ENCODE measurements at regions not wholly inside any gene's neighbourhood (a gene's known extent, or its start where the extent isn't known, plus 50 kb on each side); places are given as distances from the start of the nearest gene placed in this dataset.
A peak's percentile ranks its signal among the peaks of the same experiment; 100 is the strongest.

- DNase-seq, result peak; percentile 93
Measured at GRCh38 chr16:55179852-55180585, 144.0 kb upstream of the IRX6 start.

- no peak for DNase-seq
Measured at GRCh38 chr16:55184052-55184451, 140.0 kb upstream of the IRX6 start.

- no peak for DNase-seq
Measured at GRCh38 chr16:55184619-55185018, 139.4 kb upstream of the IRX6 start.

DNA sequence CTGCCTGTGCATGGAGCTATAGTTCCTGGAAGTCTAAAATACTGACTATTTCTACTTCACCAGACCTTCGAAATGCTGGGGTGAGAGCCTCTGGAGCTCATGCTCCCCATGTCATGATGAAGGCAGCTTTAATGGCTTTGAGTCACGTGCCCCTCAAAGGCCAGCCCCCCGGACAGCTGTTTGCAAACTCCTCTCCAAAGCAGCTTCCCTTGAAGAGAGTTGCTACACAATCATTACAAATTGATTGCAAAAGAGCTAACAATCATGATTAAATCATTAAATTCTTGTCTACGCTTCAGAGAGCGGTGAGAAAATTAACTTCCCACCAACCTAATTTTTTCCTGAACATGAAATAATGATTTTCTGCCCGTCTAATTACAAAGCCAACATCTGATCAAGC is 134.8 kb upstream of the IRX6 start:
- no peak for DNase-seq

DNA sequence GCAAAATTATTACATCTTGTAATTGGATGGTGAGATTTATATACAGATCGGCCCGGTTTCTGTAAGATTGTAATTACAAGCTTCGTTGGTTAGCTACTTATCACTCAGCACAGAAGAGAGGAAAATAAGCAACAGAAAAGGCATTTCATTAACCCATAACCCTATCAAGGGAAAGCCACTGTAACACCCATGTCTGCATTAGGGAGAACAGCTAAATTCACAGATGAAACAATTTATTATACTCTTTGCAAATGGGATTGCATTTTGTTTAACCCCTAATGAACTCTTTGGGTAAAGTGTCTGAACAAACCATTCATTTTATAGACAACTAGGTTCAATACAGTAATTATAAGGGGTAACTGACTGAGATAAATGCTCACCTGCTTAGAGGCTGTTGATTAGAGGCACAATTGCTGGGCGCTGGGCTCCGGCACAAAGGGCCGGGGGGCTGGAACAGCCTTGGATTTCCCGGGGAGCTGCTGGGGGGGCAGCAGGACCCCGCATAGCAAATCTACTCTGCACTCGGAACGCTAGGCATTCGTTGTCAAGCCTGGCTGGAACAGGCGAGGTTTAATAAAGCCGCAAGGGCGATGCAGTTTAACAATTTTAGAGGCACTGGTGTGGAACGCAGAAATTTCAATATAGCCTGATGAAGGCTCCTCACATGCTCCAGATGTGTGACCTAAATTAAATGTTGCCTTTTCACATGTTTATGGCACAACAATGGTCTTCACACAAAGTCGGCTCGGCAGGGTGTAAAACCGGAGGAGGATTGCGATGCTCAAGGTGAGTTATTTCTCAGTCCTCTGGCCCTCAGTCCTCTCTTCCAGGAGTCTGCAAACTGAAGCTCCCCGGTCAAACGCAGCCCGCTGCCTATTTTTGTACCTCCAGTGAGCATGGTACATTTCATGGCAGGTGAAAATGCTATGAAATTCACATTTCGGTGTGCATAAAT is 134.0 kb upstream of the IRX6 start:
- DNase-seq, result peak; percentile 10

GRCh38 chr16:55192734-55193133 is 131.3 kb upstream of the IRX6 start:
- no peak for DNase-seq

DNA sequence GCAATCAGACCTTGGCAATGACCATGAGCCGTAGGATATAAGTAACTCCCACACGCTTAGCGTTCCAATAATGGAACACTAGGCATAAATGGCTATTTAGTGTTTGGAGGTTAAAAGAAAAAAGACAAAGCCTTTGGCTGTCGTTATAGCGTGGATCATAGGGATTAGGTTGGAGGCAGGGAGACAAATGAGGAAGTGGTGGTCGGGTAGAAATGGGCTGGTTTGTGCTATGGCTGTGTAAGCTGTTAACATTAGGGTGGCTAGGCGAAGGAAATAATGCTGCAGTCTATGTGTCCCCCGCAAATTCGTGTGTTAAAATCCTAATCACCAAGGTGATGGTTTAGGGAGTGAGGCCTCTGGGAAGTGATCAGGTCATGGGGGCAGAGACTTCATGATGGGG is 120.4 kb upstream of the IRX6 start:
- no peak for DNase-seq

- DNase-seq, result no peak
Measured at GRCh38 chr16:55204069-55204468, 119.9 kb upstream of the IRX6 start.

DNA sequence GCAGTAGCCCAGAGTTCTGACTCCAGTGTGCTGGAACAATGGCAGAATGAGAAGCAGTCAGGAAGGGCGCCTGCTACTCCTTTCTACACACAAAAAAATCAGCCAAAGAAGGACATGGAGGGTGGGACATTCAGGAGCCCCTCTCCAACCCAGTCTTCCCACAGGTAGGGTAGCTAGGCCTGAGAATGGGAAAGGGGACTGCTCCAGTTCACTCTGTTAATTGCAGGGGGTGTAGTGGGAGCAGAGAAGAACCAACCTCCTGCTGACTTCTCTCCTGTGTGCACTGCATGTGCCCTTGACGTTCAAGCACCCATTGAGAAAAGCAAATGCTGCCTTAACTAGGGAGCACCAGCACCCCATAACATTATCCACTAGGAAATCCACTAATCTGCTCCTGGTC is 119.1 kb upstream of the IRX6 start:
- no peak for DNase-seq

GRCh38 chr16:55207693-55208428 is 116.1 kb upstream of the IRX6 start:
- DNase-seq, result no peak

GRCh38 chr16:55209626-55210025 is 114.4 kb upstream of the IRX6 start:
- no peak for DNase-seq

- DNase-seq, result no peak
Measured at GRCh38 chr16:55212791-55213190, 111.2 kb upstream of the IRX6 start.

- DNase-seq, result no peak
Measured at GRCh38 chr16:55214412-55214811, 109.6 kb upstream of the IRX6 start.

GRCh38 chr16:55214974-55215494 is 109.0 kb upstream of the IRX6 start:
- DNase-seq, result no peak

DNA sequence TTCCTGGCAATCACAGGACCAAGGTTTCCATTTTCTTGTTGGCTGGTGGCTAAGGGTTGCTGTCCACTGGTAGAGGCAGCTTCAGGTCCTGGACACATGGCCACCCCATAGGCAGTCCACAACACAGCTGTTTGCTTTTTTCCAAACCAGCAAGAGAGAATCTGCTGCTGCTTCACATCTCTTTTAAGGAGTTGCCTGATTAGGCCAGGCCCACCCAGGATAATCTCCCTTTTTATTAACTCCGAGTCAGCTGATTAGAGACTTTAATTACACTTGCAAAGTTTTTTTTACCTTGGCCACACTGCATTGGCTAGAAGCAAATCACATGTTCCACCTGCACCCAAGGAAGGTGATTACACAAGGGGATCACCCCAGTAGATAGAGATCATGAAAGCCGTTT is 106.6 kb upstream of the IRX6 start:
- DNase-seq, result no peak

- no peak for DNase-seq
Measured at GRCh38 chr16:55221836-55222235, 102.2 kb upstream of the IRX6 start.

DNA sequence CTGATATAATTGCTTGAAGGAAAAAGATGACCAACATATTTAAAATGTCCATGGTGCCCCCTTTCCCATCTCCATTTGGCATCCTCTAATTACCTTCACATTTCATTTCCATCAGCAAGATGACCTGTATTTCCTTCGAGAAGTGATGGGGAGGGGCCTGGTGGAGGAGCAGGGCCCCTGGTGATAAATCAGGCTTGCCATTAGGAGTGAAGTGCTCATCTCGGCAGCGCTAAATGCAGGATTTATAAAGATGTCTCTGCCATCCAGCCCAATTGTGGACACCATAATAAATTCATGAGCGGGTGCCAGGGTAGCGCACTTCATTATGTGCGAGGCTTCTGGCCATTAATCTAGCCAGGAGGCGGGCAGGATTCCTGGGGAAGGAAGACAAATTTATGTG is 101.5 kb upstream of the IRX6 start:
- no peak for DNase-seq

- DNase-seq, result no peak
Measured at GRCh38 chr16:55225972-55226542, 97.9 kb upstream of the IRX6 start.

GRCh38 chr16:55232822-55233221 is 91.2 kb upstream of the IRX6 start:
- no peak for DNase-seq

DNA sequence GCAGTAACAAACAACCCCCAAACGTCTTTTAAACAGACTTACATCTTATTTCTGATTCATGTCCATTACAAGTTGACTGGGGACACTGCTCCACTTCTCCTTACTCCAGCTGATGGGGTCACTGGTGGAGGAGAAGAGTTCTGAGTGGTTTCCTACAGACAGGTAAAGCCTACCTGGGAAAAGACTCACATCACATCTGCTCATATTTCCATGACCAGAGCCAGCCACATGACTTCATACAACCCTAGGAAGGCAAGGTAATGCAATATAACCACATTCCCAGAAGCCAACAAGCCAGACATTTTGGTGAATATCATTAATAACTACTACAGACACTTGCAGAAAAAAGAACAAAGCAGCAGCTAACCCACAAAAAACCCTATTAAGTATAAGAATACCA is 90.5 kb upstream of the IRX6 start:
- DNase-seq, result no peak

GRCh38 chr16:55236655-55237054 is 87.3 kb upstream of the IRX6 start:
- DNase-seq, result no peak

GRCh38 chr16:55239723-55240122 is 84.3 kb upstream of the IRX6 start:
- no peak for DNase-seq

DNA sequence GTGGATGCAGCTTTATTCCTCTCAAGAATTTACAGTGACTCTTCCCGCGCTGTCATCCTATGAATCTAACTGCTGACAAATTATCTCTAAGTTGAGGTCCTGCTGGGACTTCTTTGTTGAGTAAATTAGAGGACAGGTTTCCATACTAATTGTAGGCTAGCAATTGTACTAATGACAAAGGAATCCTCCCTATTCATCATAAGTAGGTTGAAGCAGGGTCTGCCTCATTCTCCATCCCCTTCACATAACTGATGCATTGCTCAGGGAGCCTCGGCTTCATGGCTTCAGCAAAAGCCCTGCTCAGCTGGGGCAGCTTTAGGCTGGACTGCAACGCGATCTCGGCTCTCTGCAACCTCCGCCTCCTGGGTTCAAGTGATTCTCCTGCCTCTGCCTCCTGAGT is 83.1 kb upstream of the IRX6 start:
- no peak for DNase-seq
